ENCODE measurements at regions not wholly inside any gene's neighbourhood (a gene's known extent, or its start where the extent isn't known, plus 50 kb on each side); places are given as distances from the start of the nearest gene placed in this dataset.

- no peak for TF ChIP-seq POLR2A (IDR thresholded peaks at IDR 0.05)
- no peak for TF ChIP-seq CTCF (IDR thresholded peaks at IDR 0.05)
These were observed 223.6 kb upstream of the DEPDC1 start for GRCh38 chr1:68720476-68720875.
